LHCN-M2 (cell line): ENCODE measurements at regions not wholly inside any gene's neighbourhood (a gene's known extent, or its start where the extent isn't known, plus 50 kb on each side); places are given as distances from the start of the nearest gene placed in this dataset.
"Not testable (repeated sequence)": the region's sequence is repeated elsewhere in the genome, so short reads cannot be mapped to it uniquely, and the experiment has no call there.

ENCODE experiments used
- DNase-seq: peaks from one replicate; pipeline ENCODE4 v3.0.0-alpha.2; 2012; ENCODE audit warnings: low read depth

- no peak for DNase-seq
These were observed 52.7 kb upstream of the LARP1 start for GRCh38 chr5:154702477-154702876.

- DNase-seq: not testable (repeated sequence)
These were observed 53.5 kb upstream of the LARP1 start for GRCh38 chr5:154701725-154702124.

- no peak for DNase-seq
These were observed 54.0 kb upstream of the LARP1 start for GRCh38 chr5:154701181-154701580.

DNA sequence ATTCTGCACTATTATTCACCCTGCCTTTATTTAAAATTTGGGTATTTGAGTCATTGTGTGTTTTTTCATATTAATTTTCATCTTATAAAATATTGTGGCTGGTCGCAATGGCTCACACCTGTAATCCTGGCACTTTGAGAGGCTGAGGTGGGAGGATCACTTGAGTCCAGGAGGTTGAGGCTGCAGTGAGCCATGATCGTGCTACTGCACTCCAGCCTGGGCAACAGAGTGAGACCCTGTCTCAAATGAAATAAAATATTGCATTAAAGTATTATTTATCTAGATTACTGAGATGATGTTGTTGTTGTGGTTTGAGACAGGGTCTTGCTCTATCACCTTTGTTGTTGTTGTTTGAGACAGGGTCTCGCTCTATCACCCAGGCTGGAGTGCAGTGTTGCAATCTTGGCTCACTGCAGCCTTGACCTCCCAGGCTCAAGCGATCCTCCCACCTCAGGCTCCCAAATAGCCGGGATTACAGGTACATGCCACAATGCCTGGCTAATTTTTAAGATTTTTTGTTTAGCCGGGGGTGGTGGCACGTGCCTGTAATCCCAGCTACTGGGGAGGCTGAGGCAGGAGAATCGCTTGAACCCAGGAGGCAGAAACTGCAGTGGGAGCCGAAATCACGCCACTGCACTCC is 54.8 kb upstream of the LARP1 start:
- not testable (repeated sequence) for DNase-seq

GRCh38 chr5:154698763-154699162 is 56.4 kb upstream of the LARP1 start:
- DNase-seq: peak; percentile 36

DNA sequence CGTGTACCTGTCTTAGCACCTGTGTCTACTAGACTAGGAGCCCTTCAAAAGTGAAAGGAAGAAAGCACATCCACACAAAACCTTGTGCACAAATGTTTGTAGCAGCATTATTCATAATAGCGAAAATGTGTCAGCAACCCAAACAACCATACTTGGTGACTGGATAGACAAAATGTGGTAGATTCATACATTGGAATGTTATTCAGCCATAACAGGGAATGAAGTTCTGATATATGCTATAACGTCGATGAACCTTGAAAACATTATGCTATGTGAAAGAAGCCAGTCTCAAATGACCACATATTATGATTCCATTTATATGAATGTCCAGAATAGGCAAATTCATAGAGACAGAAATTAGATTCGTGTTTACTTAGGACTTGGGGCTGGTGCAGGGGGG is 57.8 kb upstream of the LARP1 start:
- DNase-seq: no peak

DNA sequence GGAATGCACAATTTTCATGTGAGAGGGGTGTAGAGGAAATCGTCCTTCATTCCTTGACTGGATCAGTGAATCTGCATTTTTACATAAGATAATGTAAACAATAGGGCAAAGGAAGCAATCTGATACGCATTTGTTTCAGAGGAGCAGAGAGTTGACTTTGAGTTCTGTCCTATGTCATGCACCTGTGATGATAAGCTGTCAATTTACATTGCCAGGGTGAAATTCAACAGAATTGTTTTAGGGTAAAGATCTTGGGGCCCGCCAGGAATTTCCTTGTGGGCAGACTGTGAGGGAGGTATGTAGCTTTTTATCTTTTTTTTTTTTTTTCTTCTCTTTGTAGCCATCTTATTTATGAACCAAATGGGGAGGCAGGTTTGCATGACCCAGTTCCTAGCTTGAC is 58.3 kb upstream of the LARP1 start:
- no peak for DNase-seq

DNA sequence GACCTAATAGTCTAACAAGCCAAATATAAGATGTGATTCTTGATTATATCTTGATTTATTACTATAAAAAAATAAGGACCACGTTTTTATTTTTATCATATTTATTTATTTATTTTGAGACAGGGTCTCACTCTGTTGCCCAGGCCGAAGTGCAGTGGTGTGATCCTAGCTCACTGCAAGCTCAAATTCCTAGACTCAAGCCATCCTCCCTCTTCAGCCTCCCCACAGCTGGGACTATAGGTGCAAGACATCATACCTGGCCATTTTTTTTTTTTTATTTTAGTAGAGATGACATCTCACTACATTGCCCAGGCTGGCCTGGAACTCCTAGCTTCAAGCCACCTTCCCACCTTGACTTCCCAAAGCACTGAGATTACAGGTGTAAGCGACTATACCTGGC is 61.0 kb upstream of the LARP1 start:
- DNase-seq: no peak

- no peak for DNase-seq
These were observed 64.7 kb upstream of the LARP1 start for GRCh38 chr5:154690488-154690887.

- DNase-seq: no peak
These were observed 68.7 kb upstream of the LARP1 start for GRCh38 chr5:154686490-154686889.

DNA sequence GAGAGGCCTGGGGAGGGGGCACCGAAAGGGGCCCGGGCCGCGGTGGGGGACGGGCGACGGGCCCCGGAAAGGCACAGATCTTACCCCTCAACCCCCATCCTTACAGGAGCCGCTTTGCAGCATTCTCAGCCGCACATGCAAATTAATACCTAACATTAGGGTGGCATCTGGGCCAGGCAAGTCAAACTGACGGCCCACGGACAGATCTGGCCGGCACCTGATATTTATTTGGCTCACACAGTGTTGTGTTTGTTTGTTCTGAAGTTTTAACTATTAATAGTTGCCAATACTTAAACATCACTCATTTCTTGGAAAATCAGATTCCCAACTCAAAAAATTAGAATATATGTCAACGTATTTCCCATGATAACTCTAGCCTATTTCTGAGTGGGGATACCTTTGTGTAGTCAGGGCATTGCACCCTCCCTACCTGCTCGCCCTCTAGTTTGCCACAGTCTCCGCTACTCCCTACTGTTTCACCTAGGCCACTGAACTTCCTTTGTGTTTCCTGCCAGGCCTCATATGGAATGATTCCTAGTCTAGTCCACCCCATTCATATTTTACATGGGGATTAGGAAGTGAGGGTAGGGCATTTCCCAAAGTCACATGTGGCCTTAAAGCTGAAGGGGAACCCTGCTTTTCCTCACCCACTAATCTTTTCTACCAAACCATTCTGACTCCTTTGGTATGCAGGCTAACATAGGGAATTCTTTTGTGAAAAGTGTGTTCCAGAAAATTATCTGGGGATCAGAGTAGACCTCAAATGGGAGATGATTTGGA is 71.9 kb upstream of the LARP1 start:
- no peak for DNase-seq

DNA sequence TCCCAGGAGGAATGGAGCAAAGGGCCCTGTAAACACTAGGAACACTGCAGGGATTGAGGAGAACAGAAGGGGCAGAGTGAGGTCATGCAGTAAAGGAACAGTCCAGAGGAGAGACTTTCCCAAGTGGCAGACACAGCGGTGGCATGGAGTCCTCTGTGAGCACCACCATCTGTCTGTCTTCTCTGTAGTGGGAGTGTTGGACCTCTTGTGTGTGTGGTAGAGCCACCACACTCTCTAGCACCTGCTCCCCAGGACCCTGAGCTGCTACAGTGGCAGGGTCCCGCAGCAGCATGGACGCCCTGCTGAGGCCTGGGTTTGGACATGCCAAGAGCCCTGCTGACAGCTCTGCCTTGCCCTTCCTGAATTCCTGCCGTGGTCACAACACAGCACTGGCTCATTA is 75.7 kb upstream of the LARP1 start:
- no peak for DNase-seq

DNA sequence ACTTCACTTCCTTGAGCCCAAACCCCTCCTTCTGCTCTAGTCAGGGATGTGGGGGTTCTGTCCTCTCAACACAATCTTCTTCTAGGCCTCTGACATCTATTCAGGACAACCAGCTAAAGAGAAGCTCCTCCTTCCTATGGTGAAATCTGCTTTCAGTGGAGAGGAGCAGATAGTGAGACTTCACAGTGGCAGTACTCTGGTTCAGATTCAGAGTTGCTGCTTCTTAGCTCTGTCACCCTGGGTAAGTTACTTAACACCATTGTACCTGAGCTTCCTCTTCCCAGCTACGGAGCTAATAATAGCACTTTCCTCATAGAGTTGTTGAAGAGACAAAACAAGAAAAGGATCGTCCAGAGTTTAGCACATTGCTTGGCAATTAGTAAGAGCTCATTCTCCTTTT is 77.3 kb upstream of the LARP1 start:
- no peak for DNase-seq

DNA sequence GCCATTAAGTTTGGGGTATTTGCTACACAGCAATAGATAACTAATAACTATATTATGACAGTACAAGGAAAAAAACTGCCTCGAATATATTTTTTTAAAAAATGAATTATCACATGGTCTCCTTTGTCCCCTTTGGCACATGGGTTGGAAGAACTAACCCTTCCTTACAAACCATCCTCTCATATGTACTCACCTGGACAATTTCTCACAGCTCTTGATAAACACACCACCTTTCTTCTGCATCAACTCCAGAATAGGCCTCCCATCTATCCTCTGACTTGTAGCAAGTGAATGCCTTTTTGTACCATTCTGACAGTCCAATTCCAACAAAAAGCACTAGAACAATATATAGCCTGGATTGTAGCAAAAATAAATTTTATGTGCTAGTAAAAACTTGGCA is 78.7 kb upstream of the LARP1 start:
- DNase-seq: no peak

GRCh38 chr5:154674029-154674428 is 81.1 kb upstream of the LARP1 start:
- no peak for DNase-seq

GRCh38 chr5:154673506-154673905 is 81.7 kb upstream of the LARP1 start:
- DNase-seq: no peak

- not testable (repeated sequence) for DNase-seq
These were observed 85.3 kb upstream of the LARP1 start for GRCh38 chr5:154669913-154670312.

DNA sequence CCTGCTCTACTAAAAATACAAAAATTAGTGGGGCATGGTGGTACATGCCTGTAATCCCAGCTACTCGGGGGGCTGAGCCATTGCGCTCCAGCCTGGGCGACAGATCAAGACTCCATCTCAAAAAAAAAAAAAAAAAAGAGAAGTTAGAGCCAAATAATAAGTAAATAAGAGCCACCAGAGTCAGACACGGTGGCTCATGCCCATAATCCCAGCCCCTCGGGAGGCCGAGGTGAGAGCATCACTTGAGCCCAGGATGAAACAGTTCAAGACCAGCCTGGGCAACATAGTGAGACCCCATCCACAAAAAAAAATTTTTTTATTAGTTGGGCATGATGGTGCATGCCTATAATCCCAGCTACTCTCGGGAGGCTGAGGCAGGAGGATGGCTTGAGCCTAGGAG is 85.8 kb upstream of the LARP1 start:
- DNase-seq: no peak

DNA sequence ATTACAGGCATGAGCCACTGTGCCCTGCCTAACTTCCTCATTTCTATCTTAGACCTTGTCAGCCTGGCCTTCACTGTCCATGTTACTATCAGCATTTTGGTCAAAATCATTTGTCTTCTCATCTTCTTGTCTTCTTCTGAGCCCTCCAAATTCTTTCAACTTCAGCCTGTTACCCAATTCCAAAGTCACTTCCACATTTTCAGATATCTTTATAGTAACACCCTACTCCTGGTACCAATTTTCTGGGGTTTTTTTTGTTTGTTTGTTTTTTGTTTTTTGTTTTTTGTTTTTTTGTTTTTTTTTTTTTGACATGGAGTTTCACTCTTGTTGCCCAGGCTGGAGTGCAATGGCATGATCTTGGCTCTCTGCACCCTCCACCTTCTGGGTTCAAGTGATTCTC is 90.3 kb upstream of the LARP1 start:
- no peak for DNase-seq

DNA sequence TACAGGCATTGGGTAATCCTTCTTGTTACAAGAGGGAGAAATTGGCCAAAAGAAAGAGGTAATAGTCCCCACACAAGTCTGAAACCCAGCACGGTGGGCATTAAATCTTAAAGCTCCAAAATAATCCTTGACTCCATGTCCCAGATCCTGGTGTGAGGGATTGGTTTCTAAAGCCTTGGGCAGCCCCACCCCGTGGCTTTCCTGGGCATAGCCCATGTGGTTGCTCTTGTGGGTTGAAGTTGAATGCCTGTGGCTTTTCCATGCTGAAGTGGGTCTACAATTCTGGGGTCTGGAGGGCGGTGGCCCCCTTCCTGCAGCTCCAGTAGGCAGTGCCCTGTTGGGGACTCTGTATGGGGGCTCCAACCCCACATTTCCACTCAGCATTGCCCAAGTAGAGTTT is 91.8 kb upstream of the LARP1 start:
- no peak for DNase-seq

- DNase-seq: peak; percentile 18
These were observed 100.4 kb upstream of the LARP1 start for GRCh38 chr5:154654486-154655371.

- no peak for DNase-seq
These were observed 101.3 kb upstream of the LARP1 start for GRCh38 chr5:154653764-154654485.
